Mucosa of stomach (tissue), 1 donor: ENCODE measurements at regions not wholly inside any gene's neighbourhood (a gene's known extent, or its start where the extent isn't known, plus 50 kb on each side); places are given as distances from the start of the nearest gene placed in this dataset.

ENCODE experiments used
- H3K27me3 ChIP-seq: one replicate; pipeline ENCODE4 v1.7.0; 2013; ENCODE audit warnings: mild to moderate bottlenecking, low read length; ENCODE audit not compliant: control insufficient read depth, insufficient read depth
- H3K36me3 ChIP-seq: one replicate; pipeline ENCODE4 v1.7.0; 2013; ENCODE audit warnings: low read length; ENCODE audit not compliant: control insufficient read depth, insufficient read depth
- H3K4me1 ChIP-seq: one replicate; pipeline ENCODE4 v1.7.0; 2013; ENCODE audit warnings: mild to moderate bottlenecking, low read length; ENCODE audit not compliant: control insufficient read depth, insufficient read depth
- H3K4me3 ChIP-seq: one replicate; pipeline ENCODE4 v1.7.0; 2013; ENCODE audit warnings: low read length
- H3K9ac ChIP-seq: one replicate; pipeline ENCODE4 v1.7.0; 2013; ENCODE audit warnings: mild to moderate bottlenecking, low read length, moderate library complexity
- H3K9me3 ChIP-seq: one replicate; pipeline ENCODE4 v1.7.0; 2013; ENCODE audit warnings: mild to moderate bottlenecking, low read length, moderate library complexity; ENCODE audit not compliant: control insufficient read depth
- donor health status: Pancreatic carcinoma.

DNA sequence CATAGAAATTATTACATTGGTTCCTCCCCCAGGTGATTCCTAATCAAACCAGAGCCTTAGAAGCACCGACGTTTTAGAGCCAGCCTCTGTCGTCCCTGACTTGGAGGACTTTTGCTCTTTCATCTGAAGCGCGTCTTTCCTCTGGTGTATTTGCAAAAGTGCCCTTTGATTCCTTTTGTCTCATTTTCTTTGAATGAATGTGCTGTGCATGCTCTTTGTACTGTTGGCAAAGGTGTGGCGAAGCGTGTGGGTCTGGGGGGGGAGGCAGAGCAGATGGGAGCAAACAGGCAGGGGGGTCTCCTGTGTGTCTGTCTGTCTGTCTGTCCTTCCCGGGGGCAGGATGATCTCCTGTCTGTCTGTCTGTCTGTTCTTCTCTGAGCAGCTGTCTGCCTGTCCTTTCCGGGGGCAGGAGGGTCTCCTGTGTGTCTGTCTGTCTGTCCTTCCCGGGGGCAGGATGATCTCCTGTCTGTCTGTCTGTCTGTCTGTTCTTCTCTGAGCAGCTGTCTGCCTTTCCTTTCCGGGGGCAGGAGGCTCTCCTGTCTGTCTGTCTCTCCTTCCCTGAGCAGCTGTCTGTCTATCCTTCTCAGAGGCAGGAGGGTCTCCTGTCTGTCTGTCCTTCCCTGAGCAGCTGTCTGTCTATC lies 205.5 kb upstream of the MYT1L start:
- H3K4me1 ChIP-seq: no peaks in the 10 kb centered on the region
- H3K9me3 ChIP-seq: no peaks in the 10 kb centered on the region
- H3K9ac ChIP-seq: no peak overlapping the region
- no peaks in the 10 kb centered on the region for H3K36me3 ChIP-seq
- no peaks in the 10 kb centered on the region for H3K27me3 ChIP-seq
- H3K4me3 ChIP-seq: no peak overlapping the region

DNA sequence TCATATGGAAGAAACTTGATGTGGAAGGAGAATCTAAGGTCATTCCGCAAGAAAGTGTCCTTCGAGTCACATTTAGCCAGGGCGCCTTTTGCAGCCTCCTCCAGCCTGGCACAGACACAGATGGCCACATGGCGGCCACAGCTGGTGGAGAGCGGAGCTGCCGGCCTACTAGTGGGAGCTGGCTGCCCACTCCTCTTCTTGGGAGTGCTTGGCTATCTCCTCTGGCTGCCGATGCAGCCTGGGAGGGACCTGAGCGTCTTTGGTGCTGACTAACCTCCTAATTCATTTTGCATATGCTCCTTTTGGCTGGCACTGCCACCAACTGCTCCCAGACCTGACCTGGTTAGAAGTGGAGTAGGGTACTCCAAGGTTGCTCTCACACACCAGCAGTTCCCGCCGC lies 199.3 kb upstream of the MYT1L start:
- Histone ChIP-seq H3K9me3 (no peaks in the 10 kb centered on the region), H3K9ac (no peak overlapping the region), H3K36me3 (no peaks in the 10 kb centered on the region), H3K27me3 (no peaks in the 10 kb centered on the region), H3K4me3 (no peak overlapping the region), H3K4me1 (no peaks in the 10 kb centered on the region)

DNA sequence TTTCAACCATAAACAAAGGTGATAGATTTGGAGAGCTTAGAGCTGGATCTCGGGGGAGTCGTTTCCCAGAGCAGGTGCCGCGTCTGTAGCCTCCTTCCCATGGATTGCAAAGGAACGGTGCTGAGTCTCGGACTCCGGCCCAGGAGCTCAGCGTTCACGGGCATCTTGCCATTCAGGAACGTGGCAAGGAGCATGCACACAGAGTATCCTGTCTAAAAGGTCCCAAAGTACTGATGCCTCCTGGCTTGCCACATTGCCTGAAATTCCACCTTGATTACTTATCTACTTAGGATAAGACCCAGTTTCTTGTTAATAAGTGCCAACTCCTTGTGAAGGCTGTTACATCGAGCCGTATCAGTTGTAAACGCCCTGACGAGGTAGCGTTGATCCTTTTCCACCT lies 197.8 kb upstream of the MYT1L start:
- H3K4me1 ChIP-seq: no peaks in the 10 kb centered on the region

DNA sequence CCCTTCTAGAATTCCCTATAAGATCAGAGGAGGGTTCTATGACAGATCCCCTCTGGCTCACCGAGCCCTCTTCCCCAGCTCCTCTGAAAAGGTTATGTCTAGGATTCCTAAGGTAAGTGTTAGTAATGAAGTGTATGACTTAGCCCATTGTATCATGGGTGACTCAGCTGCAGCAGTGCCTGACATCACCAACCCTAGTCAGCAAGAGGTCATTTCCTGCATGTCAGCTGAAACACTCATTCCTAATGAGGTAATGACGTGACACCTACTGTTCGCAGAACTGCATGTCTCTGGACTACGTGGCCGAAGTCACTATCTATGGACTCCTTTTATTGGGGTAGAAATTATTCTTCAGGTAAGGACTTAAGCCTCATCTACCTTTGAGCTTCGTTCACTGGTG lies 196.1 kb upstream of the MYT1L start:
- no peaks in the 10 kb centered on the region for H3K4me1 ChIP-seq
- H3K27me3 ChIP-seq: no peaks in the 10 kb centered on the region
- no peaks in the 10 kb centered on the region for H3K9me3 ChIP-seq
- no peaks in the 10 kb centered on the region for H3K36me3 ChIP-seq
- no peak overlapping the region for H3K9ac ChIP-seq
- no peak overlapping the region for H3K4me3 ChIP-seq

More for the DNA sequence above, 197.8 kb upstream of the MYT1L start:
- Histone ChIP-seq H3K27me3 (no peaks in the 10 kb centered on the region), H3K36me3 (no peaks in the 10 kb centered on the region), H3K9ac (no peak overlapping the region), H3K4me3 (no peak overlapping the region), H3K9me3 (no peaks in the 10 kb centered on the region)

DNA sequence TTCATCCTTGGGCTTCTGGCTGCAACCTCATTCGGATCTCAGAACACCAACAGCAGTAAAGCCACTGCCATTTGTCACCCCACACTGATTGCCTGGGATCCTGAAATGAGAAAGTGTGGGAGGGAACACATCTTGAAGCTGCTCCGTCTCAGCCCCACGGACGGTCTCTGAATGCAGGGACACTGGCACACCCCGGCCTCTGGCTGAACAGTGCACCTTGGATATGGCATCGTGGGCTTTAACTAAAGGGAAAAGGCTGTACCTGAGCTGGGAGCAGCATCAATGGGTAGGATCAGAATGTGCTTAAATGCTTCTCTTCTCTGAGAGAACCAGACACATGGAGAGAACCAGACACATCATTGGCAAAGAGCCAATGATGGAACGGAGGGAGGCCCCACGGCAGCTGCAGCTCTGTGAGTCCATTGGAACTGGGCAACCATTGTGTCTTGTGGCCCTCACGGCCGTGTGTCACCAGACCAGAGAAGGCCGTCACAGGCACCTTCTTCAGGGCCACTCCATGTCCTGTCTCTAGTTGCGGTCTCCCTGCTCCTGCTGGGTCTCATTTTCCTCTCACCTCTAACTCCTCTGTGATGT lies 193.4 kb upstream of the MYT1L start:
- Histone ChIP-seq H3K9me3 (no peaks in the 10 kb centered on the region), H3K4me3 (no peak overlapping the region), H3K36me3 (no peaks in the 10 kb centered on the region), H3K27me3 (no peaks in the 10 kb centered on the region), H3K4me1 (no peaks in the 10 kb centered on the region), H3K9ac (no peak overlapping the region)

DNA sequence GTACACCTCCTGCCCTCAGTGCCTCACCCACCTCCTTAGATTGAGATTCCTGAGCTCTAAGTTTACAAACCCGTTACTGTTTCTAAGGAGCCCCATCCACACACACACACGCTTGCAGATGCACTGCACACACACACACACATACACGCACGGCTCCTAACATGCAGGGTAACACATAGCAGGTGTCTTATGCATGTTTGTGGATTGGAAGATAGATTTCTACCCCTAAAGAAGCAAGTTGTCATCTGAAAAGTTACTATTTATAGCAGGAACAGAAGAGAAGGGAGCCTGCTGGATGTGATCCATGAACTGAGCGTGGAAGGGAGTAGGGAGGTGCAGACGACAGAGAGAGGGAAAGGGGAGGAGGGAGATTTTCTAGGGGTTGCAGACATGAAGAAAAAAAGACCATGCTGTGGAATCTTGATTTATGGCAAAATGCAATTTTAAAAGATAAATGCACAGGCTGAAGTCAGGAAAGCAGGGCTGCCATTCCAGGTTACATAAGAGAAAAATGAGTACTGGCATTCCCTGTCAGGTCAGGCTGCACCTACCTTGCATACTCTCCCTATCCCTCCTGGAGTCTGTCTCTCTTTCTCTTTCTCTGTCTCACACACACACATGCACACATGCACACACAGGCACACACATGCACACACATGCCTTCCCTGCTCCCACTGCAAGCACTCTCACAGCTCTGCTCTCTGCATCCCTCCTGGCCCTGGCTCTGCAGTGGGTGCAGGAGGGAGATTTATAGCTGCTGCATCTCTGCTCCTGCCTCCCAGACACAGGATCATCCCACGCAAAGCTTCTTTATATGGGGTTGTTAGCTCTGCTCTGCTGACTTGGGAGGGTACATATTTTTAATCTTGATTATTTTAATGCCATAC lies 192.6 kb upstream of the MYT1L start:
- no peaks in the 10 kb centered on the region for H3K9me3 ChIP-seq
- H3K9ac ChIP-seq: no peak overlapping the region
- H3K27me3 ChIP-seq: no peaks in the 10 kb centered on the region
- H3K4me3 ChIP-seq: no peak overlapping the region
- no peaks in the 10 kb centered on the region for H3K36me3 ChIP-seq
- H3K4me1 ChIP-seq: no peaks in the 10 kb centered on the region

DNA sequence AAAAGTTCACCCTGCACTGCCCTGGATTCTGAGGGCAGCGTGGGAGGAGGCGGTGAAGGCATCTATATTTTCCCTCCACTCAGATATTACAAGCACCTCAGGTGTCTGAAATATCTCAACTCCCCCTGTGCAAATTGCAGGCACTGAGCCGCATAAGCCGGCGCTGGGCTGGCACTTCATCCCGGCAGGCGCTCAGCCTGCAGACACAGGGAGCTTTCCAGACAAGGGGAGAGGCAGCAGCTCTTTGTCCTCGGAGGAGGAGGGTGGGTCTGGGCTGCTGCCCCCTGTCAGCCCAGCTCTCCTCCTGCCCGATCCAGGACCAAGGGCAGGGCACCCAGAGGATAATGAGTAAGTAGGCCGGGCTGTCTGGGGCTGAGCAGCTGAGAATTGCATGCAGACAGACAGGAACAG lies 189.3 kb upstream of the MYT1L start:
- Histone ChIP-seq H3K4me1 (no peaks in the 10 kb centered on the region), H3K36me3 (no peaks in the 10 kb centered on the region), H3K4me3 (no peak overlapping the region), H3K9ac (no peak overlapping the region), H3K27me3 (no peaks in the 10 kb centered on the region), H3K9me3 (no peaks in the 10 kb centered on the region)

DNA sequence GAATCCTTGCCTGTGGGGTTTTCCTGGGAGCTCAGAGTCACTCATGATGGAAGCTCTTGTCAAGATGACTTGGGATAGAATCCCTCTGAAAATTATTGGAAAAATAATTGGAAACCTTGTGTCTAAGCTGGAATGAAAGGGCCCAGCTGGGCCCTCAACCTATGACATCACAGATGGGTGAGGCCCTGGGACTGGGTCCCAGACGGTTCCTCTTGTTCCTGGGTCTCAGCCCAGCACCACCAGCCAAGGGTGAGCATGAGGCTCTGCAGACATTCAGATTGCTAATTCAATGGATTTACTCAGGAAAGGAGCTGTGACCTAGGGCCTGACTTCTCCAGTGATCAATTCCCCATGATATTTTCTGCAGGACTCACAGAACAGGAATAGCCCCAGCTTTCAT lies 188.3 kb upstream of the MYT1L start:
- no peaks in the 10 kb centered on the region for H3K9me3 ChIP-seq
- H3K4me3 ChIP-seq: no peak overlapping the region
- no peaks in the 10 kb centered on the region for H3K27me3 ChIP-seq
- H3K36me3 ChIP-seq: no peaks in the 10 kb centered on the region
- no peak overlapping the region for H3K9ac ChIP-seq
- H3K4me1 ChIP-seq: no peaks in the 10 kb centered on the region

DNA sequence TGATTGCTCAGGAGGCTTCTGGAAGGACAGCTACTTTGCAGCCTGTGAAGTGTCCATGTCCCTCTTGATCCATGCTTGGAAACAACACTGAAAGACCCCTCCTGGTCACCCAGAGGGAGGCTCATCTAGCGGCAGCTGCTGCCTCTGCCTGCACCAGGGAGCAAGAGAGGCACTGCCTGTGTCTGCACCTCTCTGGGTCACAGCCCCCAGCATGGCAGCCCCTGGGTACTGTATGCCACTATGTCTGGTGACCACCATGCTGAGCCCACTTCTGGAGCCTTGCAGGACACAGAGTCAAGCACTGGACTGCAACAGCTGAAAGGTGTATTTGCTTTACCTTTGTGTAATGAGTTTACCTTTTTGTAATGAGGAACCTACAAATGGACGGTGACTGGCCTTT lies 186.3 kb upstream of the MYT1L start:
- H3K27me3 ChIP-seq: no peaks in the 10 kb centered on the region
- no peak overlapping the region for H3K4me3 ChIP-seq
- no peaks in the 10 kb centered on the region for H3K4me1 ChIP-seq
- H3K36me3 ChIP-seq: no peaks in the 10 kb centered on the region
- no peaks in the 10 kb centered on the region for H3K9me3 ChIP-seq
- H3K9ac ChIP-seq: no peak overlapping the region

DNA sequence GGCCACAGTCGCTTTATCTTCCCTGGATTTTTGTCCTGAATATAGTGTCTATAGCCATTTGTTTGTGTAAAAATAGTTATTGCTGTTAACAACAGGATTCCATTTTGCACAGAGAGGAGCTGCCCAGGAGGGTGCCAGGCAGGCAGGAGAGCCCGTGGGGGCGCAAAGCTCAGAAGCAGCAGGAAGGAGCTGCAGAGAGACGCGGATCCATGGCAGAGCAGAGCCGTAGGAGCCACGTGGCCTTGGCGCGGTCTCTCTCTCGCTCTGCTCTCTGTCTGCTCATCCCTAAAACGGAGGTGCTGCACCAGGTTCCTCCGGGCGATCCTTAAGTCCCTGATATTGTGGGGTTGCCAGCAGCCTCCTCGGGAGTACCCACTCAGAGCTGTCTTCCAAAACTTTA lies 185.3 kb upstream of the MYT1L start:
- Histone ChIP-seq H3K9me3 (no peaks in the 10 kb centered on the region), H3K4me1 (no peaks in the 10 kb centered on the region), H3K9ac (no peak overlapping the region), H3K4me3 (no peak overlapping the region), H3K36me3 (no peaks in the 10 kb centered on the region), H3K27me3 (no peaks in the 10 kb centered on the region)

DNA sequence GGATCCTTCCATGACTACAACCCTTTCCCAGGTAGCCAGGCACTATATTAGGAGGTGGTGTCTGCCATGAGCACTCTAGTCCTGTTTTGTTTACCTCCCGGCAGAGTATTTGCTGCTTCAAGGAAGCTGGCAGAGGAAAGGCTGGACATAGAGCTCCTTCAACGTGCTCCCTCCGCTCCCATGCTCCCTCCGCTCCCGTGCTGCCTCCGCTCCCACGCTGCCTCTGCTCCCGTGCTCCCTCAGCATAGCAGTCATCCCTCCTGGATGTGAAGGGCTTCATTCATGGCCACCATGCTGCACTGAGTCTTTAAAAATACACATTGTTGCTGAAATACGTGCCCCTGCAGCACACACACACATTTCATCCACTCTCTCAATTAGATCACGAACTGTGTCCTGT lies 181.9 kb upstream of the MYT1L start:
- Histone ChIP-seq H3K4me3 (no peak overlapping the region), H3K9me3 (no peaks in the 10 kb centered on the region), H3K9ac (no peak overlapping the region)

DNA sequence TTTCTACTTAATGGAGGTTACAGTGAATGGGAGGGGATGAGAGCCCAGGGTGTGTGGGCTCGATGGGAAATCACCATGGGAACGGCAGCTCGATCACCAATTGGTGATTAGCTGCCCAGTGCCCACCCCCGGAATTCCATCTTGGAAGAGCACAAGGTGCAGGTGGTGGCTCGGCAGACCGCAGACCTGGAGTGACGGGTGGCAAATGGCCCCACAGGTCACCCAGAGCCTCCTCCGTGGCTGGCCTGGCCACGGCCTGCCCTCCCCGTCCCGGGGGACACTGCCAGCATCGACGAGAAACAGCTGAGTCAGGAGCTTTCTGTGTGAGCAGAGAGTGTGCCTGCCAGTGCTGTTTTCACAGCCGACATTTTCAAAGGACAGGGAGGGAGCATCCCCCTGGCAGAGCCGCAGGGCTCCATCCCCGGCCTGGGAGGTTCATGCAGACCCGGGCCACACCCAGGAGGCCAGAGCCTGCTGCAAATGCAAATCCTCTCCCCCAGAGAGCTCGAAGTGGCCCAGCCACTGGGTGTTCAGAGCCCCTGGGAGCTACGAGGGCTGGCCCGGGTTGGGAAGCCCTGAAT lies 176.4 kb upstream of the MYT1L start:
- Histone ChIP-seq H3K27me3 (no peaks in the 10 kb centered on the region), H3K9ac (no peak overlapping the region), H3K4me3 (no peak overlapping the region)

More for the DNA sequence above, 181.9 kb upstream of the MYT1L start:
- no peaks in the 10 kb centered on the region for H3K27me3 ChIP-seq
- no peaks in the 10 kb centered on the region for H3K36me3 ChIP-seq
- no peaks in the 10 kb centered on the region for H3K4me1 ChIP-seq

More for the DNA sequence above, 176.4 kb upstream of the MYT1L start:
- no peaks in the 10 kb centered on the region for H3K9me3 ChIP-seq
- H3K4me1 ChIP-seq: no peaks in the 10 kb centered on the region
- H3K36me3 ChIP-seq: no peaks in the 10 kb centered on the region
